ENCODE measurements at regions not wholly inside any gene's neighbourhood (a gene's known extent, or its start where the extent isn't known, plus 50 kb on each side); places are given as distances from the start of the nearest gene placed in this dataset.
A peak's percentile ranks its signal among the peaks of the same experiment; 100 is the strongest.

DNA sequence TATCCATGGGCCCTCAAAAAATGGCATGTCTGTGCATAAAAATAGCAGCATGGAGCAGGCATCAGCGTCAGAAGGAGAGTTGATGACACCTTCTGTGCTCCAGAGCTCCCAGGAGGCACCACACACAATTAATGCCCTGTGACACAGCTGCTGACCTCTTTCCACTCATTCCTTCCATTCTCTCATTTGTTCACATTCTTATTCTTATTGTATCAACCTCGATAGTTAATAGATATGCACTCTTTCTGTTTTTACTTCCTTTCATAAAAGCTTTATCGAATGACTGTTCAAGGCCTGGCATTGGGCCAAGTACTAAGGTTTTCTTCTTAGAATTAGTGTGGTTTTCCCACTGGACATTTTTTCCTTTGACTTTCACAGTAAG, 266.0 kb upstream of the MTNR1B start:
- H3K27ac ChIP-seq (ENCODE audit: control insufficient read depth, insufficient read depth, low read length), result peak overlapping the region; percentile 82
- H3K4me2 ChIP-seq (ENCODE audit: control insufficient read depth, extremely low read depth, insufficient read depth, low read depth, low read length), result peak overlapping the region; percentile 15
- H3K27me3 ChIP-seq (ENCODE audit: control insufficient read depth, extremely low read depth, insufficient read depth, low read length), result no peaks in the 10 kb centered on the region
- no peak overlapping the region for H3K4me3 ChIP-seq (ENCODE audit: control insufficient read depth in 2 of 3, extremely low read depth in 1 of 3, insufficient read depth in 2 of 3, low read depth in 1 of 3, low read length in 3 of 3)
- peak overlapping the region; percentile 77 for H2AFZ ChIP-seq (ENCODE audit: control insufficient read depth, low read length)
- H3K9me1 ChIP-seq (ENCODE audit: control insufficient read depth, extremely low read depth, insufficient read depth, low read length), result no peaks in the 10 kb centered on the region
- TF ChIP-seq CTCF (optimal IDR thresholded peaks at IDR 0.05 in 1 of 3, IDR thresholded peaks at IDR 0.05 in 1 of 3, conservative IDR thresholded peaks at IDR 0.05 in 1 of 3; ENCODE audit: extremely low read depth in 1 of 3, insufficient read depth in 2 of 3, low read length in 3 of 3) (no peak), EZH2 (IDR thresholded peaks at IDR 0.05; ENCODE audit: low read length) (no peak)
- FAIRE-seq (peak; percentile 77), DNase-seq (ENCODE audit: low read depth, low spot score) (no peak)
- H3K9me3 ChIP-seq (ENCODE audit: control insufficient read depth, low read depth, low read length), result peaks cover 2% of the 10 kb centered on the region
- peaks cover 51% of the 10 kb centered on the region for H3K4me1 ChIP-seq (ENCODE audit: control insufficient read depth, extremely low read depth, insufficient read depth, low read length)
- H4K20me1 ChIP-seq (ENCODE audit: control insufficient read depth, extremely low read depth, insufficient read depth, low read length), result no peaks in the 10 kb centered on the region
- peak overlapping the region; percentile 38 for H3K9ac ChIP-seq (ENCODE audit: control insufficient read depth, extremely low read depth, insufficient read depth, low read length)
- no peaks in the 10 kb centered on the region for H3K36me3 ChIP-seq (ENCODE audit: control insufficient read depth in 2 of 2, extremely low read depth in 1 of 2, insufficient read depth in 2 of 2, low read length in 2 of 2)
- dilution Hi-C loops (cut with MboI; ENCODE audit: extremely low pct_ligation_motif_present, low sequenced_read_pairs), result no loop called here
- H3K79me2 ChIP-seq (ENCODE audit: control insufficient read depth, insufficient read depth, low read length), result no peaks in the 10 kb centered on the region

- peaks cover 2% of the 10 kb centered on the region for H3K9me3 ChIP-seq (ENCODE audit: control insufficient read depth, low read depth, low read length)
- H2AFZ ChIP-seq (ENCODE audit: control insufficient read depth, low read length), result peak overlapping the region; percentile 64
- peaks cover 40% of the 10 kb centered on the region for H3K4me1 ChIP-seq (ENCODE audit: control insufficient read depth, extremely low read depth, insufficient read depth, low read length)
- H3K79me2 ChIP-seq (ENCODE audit: control insufficient read depth, insufficient read depth, low read length), result no peaks in the 10 kb centered on the region
- no peak overlapping the region for H3K9ac ChIP-seq (ENCODE audit: control insufficient read depth, extremely low read depth, insufficient read depth, low read length)
- H3K4me3 ChIP-seq (ENCODE audit: control insufficient read depth in 2 of 3, extremely low read depth in 1 of 3, insufficient read depth in 2 of 3, low read depth in 1 of 3, low read length in 3 of 3), result peak overlapping the region in 2 of 3 experiments; percentile 9 to 15
- FAIRE-seq (peak; percentile 99), DNase-seq (ENCODE audit: low read depth, low spot score) (peak; percentile 97)
- no peaks in the 10 kb centered on the region for H3K36me3 ChIP-seq (ENCODE audit: control insufficient read depth in 2 of 2, extremely low read depth in 1 of 2, insufficient read depth in 2 of 2, low read length in 2 of 2)
- peak overlapping the region; percentile 74 for H3K27ac ChIP-seq (ENCODE audit: control insufficient read depth, insufficient read depth, low read length)
- peak overlapping the region; percentile 66 for H3K4me2 ChIP-seq (ENCODE audit: control insufficient read depth, extremely low read depth, insufficient read depth, low read depth, low read length)
- H3K9me1 ChIP-seq (ENCODE audit: control insufficient read depth, extremely low read depth, insufficient read depth, low read length), result no peaks in the 10 kb centered on the region
- dilution Hi-C loops (cut with MboI; ENCODE audit: extremely low pct_ligation_motif_present, low sequenced_read_pairs), result no loop called here
- H3K27me3 ChIP-seq (ENCODE audit: control insufficient read depth, extremely low read depth, insufficient read depth, low read length), result no peaks in the 10 kb centered on the region
- no peaks in the 10 kb centered on the region for H4K20me1 ChIP-seq (ENCODE audit: control insufficient read depth, extremely low read depth, insufficient read depth, low read length)
- TF ChIP-seq CTCF (optimal IDR thresholded peaks at IDR 0.05 in 1 of 3, IDR thresholded peaks at IDR 0.05 in 1 of 3, conservative IDR thresholded peaks at IDR 0.05 in 1 of 3; ENCODE audit: extremely low read depth in 1 of 3, insufficient read depth in 2 of 3, low read length in 3 of 3) (no peak), EZH2 (IDR thresholded peaks at IDR 0.05; ENCODE audit: low read length) (no peak)
Observed at GRCh38 chr11:92707173-92707619, 262.3 kb upstream of the MTNR1B start.

Data from keratinocyte (primary cell).